Central memory CD8-positive, alpha-beta T cell (primary cell): ENCODE measurements at regions not wholly inside any gene's neighbourhood (a gene's known extent, or its start where the extent isn't known, plus 50 kb on each side); places are given as distances from the start of the nearest gene placed in this dataset.
"Not testable (repeated sequence)": the region's sequence is repeated elsewhere in the genome, so short reads cannot be mapped to it uniquely, and the experiment has no call there.

ENCODE experiments used
- ATAC-seq: fragments of 150-1000 bp; cut with Tn5 transposase; replicated peaks from 2 replicates; pipeline ENCODE4 v1.10.0; 2022; ENCODE audit warnings: mild to moderate bottlenecking, moderate FRiP score, moderate number of reproducible peaks; ENCODE audit not compliant: poor library complexity, severe bottlenecking; ENCODE audit errors: extremely low read depth
- DNase-seq, 2 donors: peaks; one replicate each; pipeline ENCODE4 v3.0.0; 2021; ENCODE audit warnings: low spot score in 2 of 2
- H3K27ac Mint-ChIP-seq: one replicate; pipeline ENCODE4 v1.8.0; 2022; ENCODE audit warnings: low read depth, mild to moderate bottlenecking, moderate library complexity, mixed read lengths
- H3K27me3 Mint-ChIP-seq: one replicate; pipeline ENCODE4 v1.8.0; 2022; ENCODE audit warnings: mixed read lengths
- H3K36me3 Mint-ChIP-seq: one replicate; pipeline ENCODE4 v1.8.0; 2022; ENCODE audit warnings: mild to moderate bottlenecking, moderate library complexity, mixed read lengths; ENCODE audit not compliant: insufficient read depth
- H3K4me1 Mint-ChIP-seq: one replicate; pipeline ENCODE4 v1.8.0; 2022; ENCODE audit warnings: mixed read lengths
- H3K4me3 Mint-ChIP-seq: one replicate; pipeline ENCODE4 v1.8.0; 2022; ENCODE audit warnings: mild to moderate bottlenecking, moderate library complexity, mixed read lengths
- H3K9me3 Mint-ChIP-seq: one replicate; pipeline ENCODE4 v1.8.0; 2022; ENCODE audit warnings: mixed read lengths

DNA sequence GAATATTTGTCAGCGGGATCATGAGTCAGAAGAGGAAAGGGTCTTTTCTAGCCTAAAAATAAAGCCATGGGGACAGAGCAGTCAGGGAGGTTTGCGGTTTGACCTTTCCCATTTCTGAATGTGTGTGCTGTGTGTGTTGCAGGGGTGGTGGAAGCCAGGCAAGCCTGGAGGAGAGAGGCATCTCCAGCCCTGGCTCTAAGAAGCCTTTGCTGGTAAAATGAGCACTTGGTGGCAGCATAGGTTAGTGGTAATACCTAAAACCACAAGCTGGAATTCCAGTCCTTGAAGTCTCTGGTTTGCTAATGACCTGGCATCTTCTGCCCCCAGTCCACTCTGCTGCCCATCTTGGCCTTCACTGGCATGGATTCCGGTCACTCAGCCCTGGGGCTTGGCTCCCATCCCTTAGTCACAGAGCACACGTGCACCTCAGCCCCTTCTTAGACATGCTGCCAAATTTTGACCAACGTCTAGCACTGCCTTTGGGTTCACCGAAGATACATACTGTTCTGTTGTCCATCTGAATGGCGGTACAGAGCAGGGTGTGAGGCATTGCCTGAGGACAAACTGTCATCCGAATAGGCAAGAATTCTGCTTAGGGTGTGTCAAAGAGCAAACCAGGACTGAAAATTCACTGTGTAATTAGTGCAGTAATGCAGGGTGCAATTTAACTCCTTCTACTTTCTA is 52.7 kb downstream of the KCNA5 start:
- H3K9me3 Mint-ChIP-seq = no peaks in the 10 kb centered on the region

DNA sequence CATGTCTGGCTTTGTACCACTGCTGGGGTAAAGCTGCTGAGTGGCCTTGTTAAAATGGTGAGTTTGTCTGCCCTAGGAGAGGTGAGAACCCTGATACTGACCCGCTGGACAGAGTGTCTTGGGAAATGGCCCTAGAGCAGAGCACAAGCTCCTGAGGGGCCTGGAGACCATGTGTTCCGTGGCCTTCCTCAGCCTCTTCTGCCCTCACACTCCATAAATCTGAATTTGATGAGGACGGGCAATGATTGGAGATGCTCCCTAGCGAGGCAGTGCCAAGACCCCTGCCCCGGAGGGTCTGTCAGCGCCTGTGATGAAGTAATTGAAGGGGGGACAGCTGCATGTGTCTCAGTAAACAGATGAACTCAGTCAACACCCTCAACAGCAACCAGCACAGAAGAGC is 54.1 kb downstream of the KCNA5 start:
- no peak for DNase-seq
- Mint-ChIP-seq H3K4me1 (no peaks in the 10 kb centered on the region), H3K4me3 (no peak overlapping the region), H3K27ac (no peak overlapping the region), H3K36me3 (peaks cover 1% of the 10 kb centered on the region), H3K27me3 (peaks cover 57% of the 10 kb centered on the region), H3K9me3 (no peaks in the 10 kb centered on the region)
- ATAC-seq = no peak

More for the DNA sequence above, 52.7 kb downstream of the KCNA5 start:
- peaks cover 1% of the 10 kb centered on the region for H3K36me3 Mint-ChIP-seq
- DNase-seq (no peak), ATAC-seq (no peak)
- H3K4me1 Mint-ChIP-seq = no peaks in the 10 kb centered on the region
- H3K27me3 Mint-ChIP-seq = peaks cover 68% of the 10 kb centered on the region
- H3K27ac Mint-ChIP-seq = no peak overlapping the region
- no peak overlapping the region for H3K4me3 Mint-ChIP-seq

DNA sequence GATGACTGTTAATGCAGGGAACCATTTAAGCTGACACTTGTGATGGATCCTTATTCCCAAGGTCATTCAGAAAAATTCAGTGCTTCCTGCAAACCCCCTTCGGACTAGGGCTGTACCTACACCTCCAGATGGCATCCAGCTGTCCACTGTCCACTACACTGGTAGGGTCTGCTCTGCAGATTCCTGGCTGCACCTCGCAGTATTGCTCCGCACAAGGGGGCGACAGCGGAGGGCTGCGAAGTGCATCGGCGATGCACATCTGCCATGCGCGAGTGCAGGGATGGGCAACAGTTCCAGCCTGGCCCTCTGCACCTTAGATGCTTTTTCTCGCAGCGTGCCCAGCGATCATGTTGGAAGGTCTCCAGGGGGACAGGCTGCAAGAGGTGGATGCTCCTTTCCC is 55.5 kb downstream of the KCNA5 start:
- Mint-ChIP-seq H3K4me3 (no peak overlapping the region), H3K4me1 (no peaks in the 10 kb centered on the region), H3K27me3 (peaks cover 51% of the 10 kb centered on the region), H3K36me3 (peaks cover 1% of the 10 kb centered on the region), H3K9me3 (no peaks in the 10 kb centered on the region), H3K27ac (no peak overlapping the region)
- ATAC-seq (no peak), DNase-seq (no peak)

DNA sequence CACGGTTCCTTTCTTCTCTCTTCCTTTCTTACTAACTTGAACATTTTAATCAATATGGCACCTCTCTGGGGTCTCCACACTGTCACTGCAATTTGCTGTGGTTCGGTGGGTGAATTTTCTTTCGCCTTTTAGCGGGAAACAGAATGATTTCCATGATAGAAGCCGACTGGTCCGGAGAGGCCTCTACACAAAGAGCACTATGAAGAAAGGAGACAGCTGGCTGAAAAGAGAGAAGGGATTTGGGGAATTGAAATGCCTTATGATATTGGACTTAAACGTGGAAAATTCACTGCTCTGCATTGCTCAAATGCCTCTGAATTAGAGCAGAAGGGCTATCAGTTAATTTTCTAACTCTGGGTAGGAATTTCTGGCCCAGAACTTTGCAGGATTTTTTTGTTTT is 55.9 kb downstream of the KCNA5 start:
- H3K36me3 Mint-ChIP-seq = peaks cover 1% of the 10 kb centered on the region
- no peak overlapping the region for H3K27ac Mint-ChIP-seq
- peaks cover 51% of the 10 kb centered on the region for H3K27me3 Mint-ChIP-seq
- ATAC-seq = no peak
- no peak overlapping the region for H3K4me3 Mint-ChIP-seq
- no peaks in the 10 kb centered on the region for H3K4me1 Mint-ChIP-seq
- no peak for DNase-seq
- H3K9me3 Mint-ChIP-seq = no peaks in the 10 kb centered on the region

DNA sequence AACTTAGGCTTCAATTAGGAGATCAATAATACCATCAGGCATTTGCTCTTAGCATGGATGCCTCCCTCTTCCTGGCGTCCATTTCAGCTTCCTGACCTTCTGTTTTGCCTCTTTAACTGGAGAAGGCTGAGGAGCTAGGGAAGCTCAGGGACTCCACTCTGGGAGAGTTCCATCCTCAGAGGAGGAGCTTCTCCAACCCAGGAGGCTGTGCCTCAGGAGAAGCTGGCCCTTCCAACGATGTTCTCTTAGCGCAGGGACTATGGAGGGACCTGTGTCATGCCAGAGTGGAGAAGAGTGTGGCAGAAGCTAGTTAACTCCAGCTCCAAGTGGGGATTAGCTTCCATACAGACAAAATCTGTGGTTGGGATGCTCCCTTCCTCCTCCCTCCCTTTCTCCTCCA is 58.0 kb downstream of the KCNA5 start:
- Mint-ChIP-seq H3K9me3 (peaks cover 5% of the 10 kb centered on the region), H3K27ac (no peak overlapping the region), H3K4me3 (no peak overlapping the region), H3K4me1 (no peaks in the 10 kb centered on the region), H3K27me3 (peaks cover 43% of the 10 kb centered on the region), H3K36me3 (no peaks in the 10 kb centered on the region)
- DNase-seq (no peak), ATAC-seq (no peak)

DNA sequence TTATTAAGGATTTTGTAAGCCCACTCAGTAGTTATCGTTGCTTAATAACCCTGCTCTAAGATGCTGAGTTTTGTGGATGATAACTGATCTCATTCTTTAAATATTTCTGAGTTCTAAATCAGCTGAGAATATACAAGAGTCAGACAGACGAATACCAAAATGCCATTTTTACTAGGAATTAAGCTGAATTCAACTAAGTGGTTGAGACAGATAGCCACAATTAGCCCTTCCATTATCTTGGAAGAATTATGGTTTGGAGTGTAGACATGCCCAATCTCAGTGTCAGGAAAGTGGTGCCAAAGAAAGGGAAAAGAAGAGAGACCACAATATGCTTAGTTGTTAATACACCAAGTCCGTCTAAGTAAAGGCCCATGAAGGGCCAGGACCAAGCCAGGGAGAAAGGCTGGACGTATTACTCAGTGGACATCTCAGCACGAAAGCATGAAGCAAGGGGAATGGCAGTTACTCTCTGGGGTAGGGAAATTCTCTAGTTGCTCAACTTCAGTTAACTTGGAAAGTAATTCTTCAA is 58.6 kb downstream of the KCNA5 start:
- H3K27me3 Mint-ChIP-seq = peaks cover 37% of the 10 kb centered on the region
- DNase-seq = no peak
- peaks cover 5% of the 10 kb centered on the region for H3K9me3 Mint-ChIP-seq
- H3K4me1 Mint-ChIP-seq = no peaks in the 10 kb centered on the region
- ATAC-seq = no peak
- H3K36me3 Mint-ChIP-seq = no peaks in the 10 kb centered on the region
- no peak overlapping the region for H3K27ac Mint-ChIP-seq
- no peak overlapping the region for H3K4me3 Mint-ChIP-seq

DNA sequence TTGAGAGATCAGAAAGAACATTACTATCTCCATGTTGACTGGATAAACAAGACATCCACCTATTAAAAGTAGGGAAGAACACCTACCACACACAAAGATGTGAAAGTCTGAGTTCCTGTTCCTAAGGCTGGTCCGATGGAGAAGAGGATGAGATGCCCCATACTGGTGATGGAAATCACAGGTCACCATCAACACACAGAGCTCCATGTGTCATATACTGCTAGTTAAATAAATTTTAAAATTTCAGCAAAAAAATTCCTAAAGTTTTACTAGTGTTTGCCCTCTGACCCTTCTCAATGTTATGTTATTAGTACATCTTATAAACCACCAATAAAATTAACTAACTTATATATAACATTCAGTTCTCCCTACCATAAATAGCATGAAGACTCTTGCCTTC is 59.1 kb downstream of the KCNA5 start:
- ATAC-seq (no peak), DNase-seq (no peak)
- Mint-ChIP-seq H3K9me3 (peaks cover 5% of the 10 kb centered on the region), H3K27me3 (peaks cover 33% of the 10 kb centered on the region), H3K4me3 (no peak overlapping the region), H3K36me3 (no peaks in the 10 kb centered on the region), H3K27ac (no peak overlapping the region), H3K4me1 (no peaks in the 10 kb centered on the region)

DNA sequence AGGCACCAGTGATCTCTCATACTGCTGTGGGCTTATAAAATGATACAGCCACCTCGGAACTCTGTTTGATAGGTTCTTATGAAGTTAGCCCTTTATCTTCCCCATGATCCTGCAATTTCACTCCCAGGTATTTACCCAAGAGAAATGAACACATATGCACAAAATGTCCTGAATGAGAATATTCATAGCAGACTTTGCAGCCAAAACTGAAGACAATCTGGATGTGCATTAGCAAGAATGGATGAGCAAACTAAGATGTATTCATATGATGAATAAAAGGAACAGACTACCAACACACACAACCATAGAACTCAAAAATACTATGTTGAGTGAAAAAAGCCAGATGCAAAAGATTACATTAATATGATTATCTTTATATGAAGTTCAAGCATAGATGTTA is 66.7 kb downstream of the KCNA5 start:
- Mint-ChIP-seq H3K27ac (no peak overlapping the region), H3K9me3 (peaks cover 5% of the 10 kb centered on the region), H3K27me3 (peaks cover 28% of the 10 kb centered on the region), H3K4me3 (no peak overlapping the region), H3K4me1 (no peaks in the 10 kb centered on the region), H3K36me3 (no peaks in the 10 kb centered on the region)
- DNase-seq (no peak), ATAC-seq (no peak)

DNA sequence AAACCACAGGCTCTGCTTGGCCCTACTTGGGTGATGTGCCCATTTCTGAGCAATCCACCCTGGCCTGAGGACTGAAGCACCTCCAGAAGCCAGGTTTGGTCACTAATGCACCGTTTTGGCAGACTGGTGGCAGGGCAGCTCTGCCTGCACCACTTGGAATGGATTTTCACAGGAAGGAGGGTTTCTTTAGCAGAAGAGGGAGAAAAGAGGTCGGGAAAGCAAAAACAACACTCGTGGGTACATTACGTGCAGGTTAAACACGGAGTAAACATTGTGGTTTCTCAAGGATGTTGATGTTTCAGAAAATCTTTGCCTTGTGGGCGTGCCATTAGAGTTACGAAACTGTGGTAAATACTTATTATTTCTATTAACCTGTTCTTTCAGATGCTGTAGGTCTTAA is 70.8 kb downstream of the KCNA5 start:
- Mint-ChIP-seq H3K27ac (no peak overlapping the region), H3K4me1 (no peaks in the 10 kb centered on the region), H3K27me3 (peaks cover 6% of the 10 kb centered on the region), H3K4me3 (no peak overlapping the region), H3K36me3 (no peaks in the 10 kb centered on the region), H3K9me3 (no peaks in the 10 kb centered on the region)
- DNase-seq = no peak
- no peak for ATAC-seq

DNA sequence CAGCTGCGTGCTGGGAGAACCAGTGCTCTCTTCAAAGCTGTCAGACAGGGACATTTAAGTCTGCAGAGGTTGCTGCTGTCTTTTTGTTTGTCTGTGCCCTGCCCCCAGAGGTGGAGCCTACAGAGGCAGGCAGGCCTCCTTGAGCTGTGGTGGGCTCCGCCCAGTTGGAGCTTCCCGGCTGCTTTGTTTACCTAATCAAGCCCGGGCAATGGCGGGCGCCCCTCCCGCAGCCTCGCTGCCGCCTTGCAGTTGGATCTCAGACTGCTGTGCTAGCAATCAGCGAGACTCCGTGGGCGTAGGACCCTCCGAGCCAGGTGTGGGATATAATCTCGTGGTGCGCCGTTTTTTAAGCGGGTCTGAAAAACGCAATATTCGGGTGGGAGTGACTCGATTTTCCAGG is 78.1 kb downstream of the KCNA5 start:
- not testable (repeated sequence) for H3K36me3 Mint-ChIP-seq, ATAC-seq, H3K27me3 Mint-ChIP-seq, H3K4me1 Mint-ChIP-seq, H3K27ac Mint-ChIP-seq, DNase-seq, H3K4me3 Mint-ChIP-seq, H3K9me3 Mint-ChIP-seq

DNA sequence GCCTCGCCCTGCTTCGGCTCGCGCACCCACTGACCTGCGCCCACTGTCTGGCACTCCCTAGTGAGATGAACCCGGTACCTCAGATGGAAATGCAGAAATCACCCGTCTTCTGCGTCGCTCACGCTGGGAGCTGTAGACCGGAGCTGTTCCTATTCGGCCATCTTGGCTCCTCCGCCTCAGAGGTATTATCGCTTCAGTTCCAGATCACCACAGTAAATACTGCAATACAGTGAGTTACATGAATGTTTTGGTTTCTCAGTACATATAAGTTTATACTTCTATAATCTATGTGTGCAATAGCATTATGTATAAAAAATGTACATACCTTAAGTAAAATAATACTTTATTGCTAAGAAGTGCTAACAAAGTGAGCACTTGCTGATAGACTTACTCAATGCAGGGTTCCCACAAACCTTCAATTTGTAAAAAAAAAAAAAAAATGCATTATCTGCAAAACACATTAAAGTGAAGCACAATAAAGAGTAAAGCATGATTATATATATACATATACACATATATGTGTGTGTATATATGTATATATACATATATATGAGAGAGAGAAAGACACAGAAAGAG is 78.7 kb downstream of the KCNA5 start:
- not testable (repeated sequence) for DNase-seq, ATAC-seq, H3K27ac Mint-ChIP-seq, H3K9me3 Mint-ChIP-seq, H3K27me3 Mint-ChIP-seq, H3K4me1 Mint-ChIP-seq, H3K36me3 Mint-ChIP-seq, H3K4me3 Mint-ChIP-seq

DNA sequence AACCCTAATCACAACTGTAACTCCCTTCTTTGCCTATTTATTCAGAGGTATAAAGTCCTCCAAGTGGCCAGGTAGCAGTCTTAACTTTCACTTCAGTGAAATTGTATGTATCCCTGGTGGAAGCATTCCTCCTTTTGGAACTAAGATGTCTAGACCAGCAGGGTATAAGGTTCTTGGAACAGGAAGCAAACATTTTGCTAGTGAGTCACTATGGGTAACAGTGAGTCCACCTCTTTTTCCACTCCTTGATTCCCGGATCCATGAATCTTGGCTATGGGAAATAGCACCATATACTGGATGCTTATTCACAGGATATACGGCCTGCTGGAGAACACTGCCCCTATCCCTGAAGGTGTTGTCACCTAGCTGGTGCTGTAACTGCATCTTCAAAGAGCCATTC is 80.2 kb downstream of the KCNA5 start:
- DNase-seq = no peak

DNA sequence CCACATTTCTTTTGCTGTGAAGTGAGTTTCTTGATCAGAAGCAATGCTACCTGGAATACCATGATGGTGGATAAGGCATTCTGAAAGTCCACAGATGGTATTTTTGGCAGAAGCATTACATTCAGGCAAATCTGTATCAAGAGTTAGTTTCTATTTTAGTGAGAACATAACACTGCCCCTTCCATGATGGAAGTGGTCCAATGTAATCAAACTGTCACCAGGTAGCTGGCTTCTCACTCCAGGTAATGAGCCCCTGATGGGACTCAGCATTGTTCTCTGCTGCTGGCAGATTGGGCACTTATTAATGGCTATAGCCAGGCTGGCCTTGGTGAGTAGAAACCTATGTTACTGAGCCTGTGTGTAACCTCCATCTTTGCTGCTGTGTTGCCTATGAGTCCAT is 80.7 kb downstream of the KCNA5 start:
- H3K27me3 Mint-ChIP-seq = peaks cover 8% of the 10 kb centered on the region
- ATAC-seq (no peak), DNase-seq (no peak)
- no peak overlapping the region for H3K4me3 Mint-ChIP-seq
- H3K36me3 Mint-ChIP-seq = no peaks in the 10 kb centered on the region
- no peak overlapping the region for H3K27ac Mint-ChIP-seq
- H3K4me1 Mint-ChIP-seq = no peaks in the 10 kb centered on the region
- H3K9me3 Mint-ChIP-seq = no peaks in the 10 kb centered on the region

More for the DNA sequence above, 80.2 kb downstream of the KCNA5 start:
- Mint-ChIP-seq H3K27me3 (peaks cover 8% of the 10 kb centered on the region), H3K27ac (no peak overlapping the region), H3K9me3 (no peaks in the 10 kb centered on the region), H3K4me3 (no peak overlapping the region), H3K4me1 (no peaks in the 10 kb centered on the region), H3K36me3 (no peaks in the 10 kb centered on the region)
- ATAC-seq = no peak
